B cell (primary cell): ENCODE measurements at regions not wholly inside any gene's neighbourhood (a gene's known extent, or its start where the extent isn't known, plus 50 kb on each side); places are given as distances from the start of the nearest gene placed in this dataset.

Experiments used
- ATAC-seq: fragments of 200-7000 bp; cut with Tn5 transposase; one replicate; pipeline ENCODE4 v1.10.0; 2021; ENCODE audit warnings: low read depth, mild to moderate bottlenecking, moderate number of reproducible peaks, moderate library complexity
- CTCF ChIA-PET: fragments of 350-600 bp; sonication (Branson Sonifier 250); formaldehyde crosslinking; loops from one replicate; lab custom pipeline; 2021; ENCODE audit warnings: antibody characterized with exemption, inconsistent platforms; lab: Charles Lee
- POLR2A ChIA-PET: fragments of 350-600 bp; sonication (Branson Sonifier 250); formaldehyde crosslinking; loops from one replicate; lab custom pipeline; 2021; ENCODE audit warnings: antibody characterized with exemption; lab: Charles Lee
- DNase-seq: peaks from one replicate; pipeline ENCODE4 v3.0.0; 2013
- H2AFZ ChIP-seq: 2 replicates; pipeline ENCODE4 v1.6.1; 2012; ENCODE audit warnings: mild to moderate bottlenecking, low read depth, low read length; ENCODE audit not compliant: insufficient read depth, poor library complexity, severe bottlenecking
- H3K27ac ChIP-seq, 2 donors: 1 replicate in 1 of 2; 2 replicates in 1 of 2; pipeline ENCODE4 v1.5.1; 2012 to 2013; ENCODE audit warnings: low read length in 2 of 2, mild to moderate bottlenecking in 2 of 2, moderate library complexity in 1 of 2
- H3K27me3 ChIP-seq, 4 experiments: fragments of 200-600 bp in 1 of 4; sonication (generic) in 1 of 4; replicated peaks in 1 of 4; 1 replicate in 2 of 4; 2 replicates in 2 of 4; pipeline versions ENCODE4 v1.6.1 to v1.7.0; 2013 to 2016; ENCODE audit warnings: low read length in 3 of 4, mild to moderate bottlenecking in 2 of 4, mixed read lengths in 1 of 4, moderate library complexity in 1 of 4; ENCODE audit not compliant: insufficient read depth in 4 of 4, control insufficient read depth in 3 of 4; ENCODE audit errors: control extremely low read depth in 1 of 4
- H3K36me3 ChIP-seq, 2 experiments: replicated peaks in 1 of 2; 1 replicate in 1 of 2; 2 replicates in 1 of 2; pipeline versions ENCODE4 v1.6.1 to v1.7.1; 2013; ENCODE audit warnings: low read length in 1 of 2; ENCODE audit not compliant: insufficient read depth in 2 of 2, control insufficient read depth in 1 of 2; ENCODE audit errors: control extremely low read depth in 1 of 2, extremely low read depth in 1 of 2
- H3K4me1 ChIP-seq, 2 donors: fragments of 200-600 bp in 1 of 2; sonication (generic) in 1 of 2; 1 replicate in 1 of 2; 2 replicates in 1 of 2; pipeline versions ENCODE4 v1.5.1 to v1.6.1; 2013 to 2017; ENCODE audit warnings: low read length in 2 of 2; ENCODE audit not compliant: control insufficient read depth in 2 of 2, insufficient read depth in 2 of 2
- H3K4me2 ChIP-seq: replicated peaks from 2 replicates; pipeline ENCODE3; 2012; ENCODE audit warnings: mild to moderate bottlenecking, low read depth, low read length; ENCODE audit not compliant: poor library complexity, severe bottlenecking
- H3K4me3 ChIP-seq, 5 experiments: fragments of 200-600 bp in 1 of 5; sonication (generic) in 1 of 5; 1 replicate in 3 of 5; 2 replicates in 2 of 5; pipeline versions ENCODE4 v1.5.1 to v1.7.0; 2011 to 2016; ENCODE audit warnings: low read length in 4 of 5, mild to moderate bottlenecking in 4 of 5, low read depth in 2 of 5, control low read depth in 1 of 5, moderate library complexity in 1 of 5; ENCODE audit not compliant: insufficient read depth in 1 of 5; ENCODE audit errors: control extremely low read depth in 1 of 5, extremely low read depth in 1 of 5
- H3K79me2 ChIP-seq: fragments of 200-600 bp; sonication (generic); one replicate; pipeline ENCODE4 v1.6.0; 2016; ENCODE audit warnings: low read length; ENCODE audit not compliant: control insufficient read depth, insufficient read depth
- H3K9ac ChIP-seq: fragments of 200-600 bp; sonication (generic); 2 replicates; pipeline ENCODE4 v1.6.1; 2017; ENCODE audit warnings: mild to moderate bottlenecking, low read length, moderate library complexity
- H3K9me3 ChIP-seq, 3 donors: one replicate each; pipeline versions ENCODE4 v1.6.1 to v1.7.1; 2013; ENCODE audit warnings: low read length in 2 of 3; ENCODE audit not compliant: control insufficient read depth in 2 of 3, insufficient read depth in 1 of 3; ENCODE audit errors: control extremely low read depth in 1 of 3
- H4K20me1 ChIP-seq: 2 replicates; pipeline ENCODE4 v1.6.0; 2012; ENCODE audit warnings: mild to moderate bottlenecking, low read length; ENCODE audit not compliant: insufficient read depth, control insufficient read depth, poor library complexity, severe bottlenecking
- H3K27ac Mint-ChIP-seq: one replicate; pipeline ENCODE4 v1.8.0; 2021; ENCODE audit warnings: mixed read lengths
- H3K27me3 Mint-ChIP-seq: one replicate; pipeline ENCODE4 v1.8.0; 2021; ENCODE audit warnings: mixed read lengths
- H3K4me1 Mint-ChIP-seq: one replicate; pipeline ENCODE4 v1.8.0; 2021; ENCODE audit warnings: mixed read lengths
- H3K4me3 Mint-ChIP-seq: one replicate; pipeline ENCODE4 v1.8.0; 2021; ENCODE audit warnings: mixed read lengths
- H3K9me3 Mint-ChIP-seq: one replicate; pipeline ENCODE4 v1.8.0; 2022; ENCODE audit warnings: mixed read lengths; ENCODE audit not compliant: insufficient read depth
- CTCF ChIP-seq: fragments of 200-600 bp; IDR thresholded peaks from one replicate; pipeline ENCODE4 v1.8.0; 2022; ENCODE audit warnings: antibody characterized with exemption, mild to moderate bottlenecking
- EZH2 ChIP-seq: IDR thresholded peaks from 2 replicates; pipeline ENCODE4 v1.6.1; 2012; ENCODE audit warnings: borderline replicate concordance, low read depth, mild to moderate bottlenecking, moderate library complexity, low read length; ENCODE audit not compliant: insufficient read depth, poor library complexity, severe bottlenecking
- WGBS: methylation state at CpG from one replicate; pipeline ENCODE4 v1.1.5; 2013; ENCODE audit warnings: missing lambda C conversion rate; ENCODE audit not compliant: insufficient coverage; 5-methylcytosine and 5-hydroxymethylcytosine counted together
- intact Hi-C: fragments of 100-400 bp; cut with micrococcal nuclease; formaldehyde crosslinking; loops from one replicate; pipeline ENCODE4 v1.10.0; 2022

- TF ChIP-seq CTCF (no peak), EZH2 (no peak)
- Histone ChIP-seq H4K20me1 (no peaks in the 10 kb centered on the region), H3K4me2 (no peak overlapping the region), H3K27ac (no peak overlapping the region), H3K4me3 (no peak overlapping the region), H3K79me2 (no peaks in the 10 kb centered on the region), H2AFZ (no peak overlapping the region), H3K27me3 (no peaks in the 10 kb centered on the region), H3K36me3 (no peaks in the 10 kb centered on the region), H3K9me3 (peaks cover 0 to 4% (median 0%) of the 10 kb centered on the region in 3 donors), H3K9ac (no peak overlapping the region), H3K4me1 (no peaks in the 10 kb centered on the region)
- intact Hi-C loops, result no loop called here
- no peak for ATAC-seq
- 90% methylated on average over 3 of the region's 4 CpGs for WGBS
- no peak for DNase-seq
- no peak overlapping the region for H3K4me3 Mint-ChIP-seq
- peaks cover 15% of the 10 kb centered on the region for H3K9me3 Mint-ChIP-seq
- H3K27me3 Mint-ChIP-seq, result no peaks in the 10 kb centered on the region
- POLR2A ChIA-PET, result no interaction called here
- CTCF ChIA-PET, result no interaction called here
- no peaks in the 10 kb centered on the region for H3K4me1 Mint-ChIP-seq
- no peak overlapping the region for H3K27ac Mint-ChIP-seq
Observed at GRCh38 chr2:116987447-116987846, 827.0 kb upstream of the DDX18 start.

- ATAC-seq, result no peak
- H3K79me2 ChIP-seq, result no peaks in the 10 kb centered on the region
Observed at GRCh38 chr2:116988303-116988702, 826.2 kb upstream of the DDX18 start.

More at GRCh38 chr2:116988303-116988702, 826.2 kb upstream of the DDX18 start:
- intact Hi-C loops, result no loop called here
- Histone ChIP-seq H3K9ac (no peak overlapping the region), H3K36me3 (no peaks in the 10 kb centered on the region), H3K9me3 (peaks cover 0 to 4% (median 0%) of the 10 kb centered on the region in 3 donors), H3K4me2 (no peak overlapping the region), H2AFZ (no peak overlapping the region), H3K27me3 (no peaks in the 10 kb centered on the region), H3K4me3 (no peak overlapping the region), H4K20me1 (no peaks in the 10 kb centered on the region), H3K27ac (no peak overlapping the region), H3K4me1 (no peaks in the 10 kb centered on the region)
- no peak overlapping the region for H3K27ac Mint-ChIP-seq
- TF ChIP-seq EZH2 (no peak), CTCF (no peak)
- no peaks in the 10 kb centered on the region for H3K4me1 Mint-ChIP-seq
- H3K4me3 Mint-ChIP-seq, result no peak overlapping the region
- peaks cover 18% of the 10 kb centered on the region for H3K9me3 Mint-ChIP-seq
- DNase-seq, result no peak
- ChIA-PET POLR2A (no interaction called here), CTCF (no interaction called here)
- no peaks in the 10 kb centered on the region for H3K27me3 Mint-ChIP-seq
